H1 (cell line): ENCODE measurements at regions not wholly inside any gene's neighbourhood (a gene's known extent, or its start where the extent isn't known, plus 50 kb on each side); places are given as distances from the start of the nearest gene placed in this dataset.

ENCODE experiments used
- CTCF ChIA-PET: fragments of 300-600 bp; sonication (Branson Sonifier 250); formaldehyde crosslinking; loops from one replicate; lab custom pipeline; 2021; ENCODE audit not compliant: partially characterized antibody; lab: Charles Lee
- POLR2A ChIA-PET: fragments of 300-600 bp; sonication (Branson Sonifier 250); formaldehyde crosslinking; loops from one replicate; lab custom pipeline; 2021; ENCODE audit warnings: inconsistent platforms; ENCODE audit not compliant: partially characterized antibody; lab: Charles Lee
- DNase-seq, 2 experiments: peaks; one replicate each; pipeline versions ENCODE4 v3.0.0 to v3.0.0-alpha.2; 2010 to 2022; ENCODE audit warnings: low spot score in 2 of 2, low read depth in 1 of 2, mixed read lengths in 1 of 2
- FAIRE-seq: peaks from 2 replicates; lab custom pipeline; 2011; peaks lifted over from hg19 to GRCh38; lab: Jason Lieb, UNC
- H2AFZ ChIP-seq: 2 replicates; pipeline ENCODE4 v1.8.1; 2012; ENCODE audit warnings: low read length, inconsistent platforms
- H2AK5ac ChIP-seq: 2 replicates; pipeline ENCODE4 v1.6.1; 2013; ENCODE audit warnings: low read depth, low read length
- H2BK120ac ChIP-seq: replicated peaks from 2 replicates; pipeline ENCODE3; 2013; ENCODE audit warnings: low read depth, low read length, inconsistent platforms
- H2BK12ac ChIP-seq: 2 replicates; pipeline ENCODE4 v1.6.1; 2013; ENCODE audit warnings: low read depth, low read length
- H2BK15ac ChIP-seq: 2 replicates; pipeline ENCODE4 v1.6.1; 2013; ENCODE audit warnings: low read length
- H2BK20ac ChIP-seq: 2 replicates; pipeline ENCODE4 v1.6.1; 2013; ENCODE audit warnings: low read length
- H2BK5ac ChIP-seq: 2 replicates; pipeline ENCODE4 v1.6.1; 2013; ENCODE audit warnings: low read depth, low read length
- H3K14ac ChIP-seq: 2 replicates; pipeline ENCODE4 v1.6.1; 2013; ENCODE audit warnings: inconsistent platforms; ENCODE audit not compliant: insufficient read length
- H3K18ac ChIP-seq: 2 replicates; pipeline ENCODE4 v1.6.1; 2013; ENCODE audit warnings: low read length; ENCODE audit errors: extremely low read depth
- H3K23ac ChIP-seq: 2 replicates; pipeline ENCODE4 v1.6.1; 2013; ENCODE audit warnings: inconsistent platforms; ENCODE audit not compliant: insufficient read length
- H3K23me2 ChIP-seq: 2 replicates; pipeline ENCODE4 v1.6.1; 2013; ENCODE audit warnings: low read depth, low read length
- H3K27ac ChIP-seq: 2 replicates; pipeline ENCODE4 v1.6.1; 2011; ENCODE audit warnings: low read depth, low read length, inconsistent platforms
- H3K27me3 ChIP-seq, 4 experiments: replicated peaks in 1 of 4; 1 replicate in 1 of 4; 2 replicates in 3 of 4; pipeline versions ENCODE4 v1.6.1 to v1.8.1; 2011 to 2013; ENCODE audit warnings: low read length in 3 of 4, mild to moderate bottlenecking in 3 of 4, inconsistent platforms in 2 of 4, mixed read lengths in 2 of 4, moderate library complexity in 1 of 4; ENCODE audit not compliant: control insufficient read depth in 3 of 4, insufficient read depth in 3 of 4; ENCODE audit errors: extremely low read depth in 1 of 4
- H3K36me3 ChIP-seq, 4 experiments: 2 replicates each; pipeline versions ENCODE4 v1.6.1 to v1.8.1; 2011 to 2013; ENCODE audit warnings: mild to moderate bottlenecking in 4 of 4, low read length in 3 of 4, moderate library complexity in 2 of 4, control low read depth in 1 of 4, inconsistent platforms in 1 of 4; ENCODE audit not compliant: insufficient read depth in 4 of 4, control insufficient read depth in 2 of 4
- H3K4ac ChIP-seq: replicated peaks from 2 replicates; pipeline ENCODE3; 2013; ENCODE audit warnings: low read length, low read depth, mixed read lengths, inconsistent platforms; ENCODE audit not compliant: insufficient read length
- H3K4me1 ChIP-seq, 4 experiments: replicated peaks in 1 of 4; 1 replicate in 1 of 4; 2 replicates in 3 of 4; pipeline versions ENCODE4 v1.6.1 to v1.8.1; 2011 to 2013; ENCODE audit warnings: low read length in 3 of 4, inconsistent platforms in 2 of 4, mixed read lengths in 1 of 4; ENCODE audit not compliant: insufficient read depth in 4 of 4, control insufficient read depth in 3 of 4
- H3K4me2 ChIP-seq, 2 experiments: 2 replicates each; pipeline versions ENCODE4 v1.6.1 to v1.8.1; 2011 to 2013; ENCODE audit warnings: low read depth in 2 of 2, low read length in 2 of 2, control low read depth in 1 of 2, inconsistent platforms in 1 of 2, mild to moderate bottlenecking in 1 of 2; ENCODE audit not compliant: insufficient read depth in 1 of 2
- H3K4me3 ChIP-seq, 4 experiments: fragments of 200-600, 300-600 bp in 1 of 4; sonication (generic), shearing (Covaris generic), sonication (Bioruptor Twin) in 1 of 4; 2 replicates each; pipeline versions ENCODE4 v1.5.1 to v1.8.1; 2011 to 2016; ENCODE audit warnings: low read length in 4 of 4, low read depth in 3 of 4, control low read depth in 2 of 4, inconsistent platforms in 2 of 4, mild to moderate bottlenecking in 2 of 4, mixed read lengths in 1 of 4, moderate library complexity in 1 of 4; ENCODE audit not compliant: insufficient read depth in 2 of 4; ENCODE audit errors: extremely low read depth in 1 of 4
- H3K56ac ChIP-seq: replicated peaks from 2 replicates; pipeline ENCODE3; 2013; ENCODE audit warnings: low read depth, mild to moderate bottlenecking, mixed read lengths, low read length, inconsistent platforms; ENCODE audit not compliant: insufficient read length
- H3K79me1 ChIP-seq: 2 replicates; pipeline ENCODE4 v1.6.1; 2013; ENCODE audit warnings: low read depth, low read length, control low read depth
- H3K79me2 ChIP-seq, 2 experiments: 2 replicates each; pipeline versions ENCODE4 v1.6.1 to v1.8.1; 2012 to 2013; ENCODE audit warnings: low read length in 2 of 2, mild to moderate bottlenecking in 2 of 2, inconsistent platforms in 1 of 2; ENCODE audit not compliant: insufficient read depth in 2 of 2, control insufficient read depth in 1 of 2
- H3K9ac ChIP-seq, 4 experiments: replicated peaks in 1 of 4; 1 replicate in 1 of 4; 2 replicates in 3 of 4; pipeline versions ENCODE4 v1.6.1 to v1.8.1; 2011 to 2013; ENCODE audit warnings: low read depth in 3 of 4, low read length in 3 of 4, control low read depth in 2 of 4, mild to moderate bottlenecking in 2 of 4, moderate library complexity in 2 of 4, inconsistent platforms in 1 of 4; ENCODE audit errors: extremely low read depth in 1 of 4
- H3K9me3 ChIP-seq, 2 experiments: 2 replicates each; pipeline versions ENCODE4 v1.6.1 to v1.8.1; 2012 to 2013; ENCODE audit warnings: mild to moderate bottlenecking in 2 of 2, moderate library complexity in 2 of 2, control low read depth in 1 of 2, inconsistent platforms in 1 of 2, low read depth in 1 of 2, low read length in 1 of 2, mixed read lengths in 1 of 2; ENCODE audit not compliant: insufficient read depth in 2 of 2
- H4K20me1 ChIP-seq, 2 experiments: replicated peaks in 1 of 2; 2 replicates each; pipeline versions ENCODE3 to v1.8.1; 2011 to 2013; ENCODE audit warnings: inconsistent platforms in 2 of 2, low read length in 2 of 2, mild to moderate bottlenecking in 1 of 2; ENCODE audit not compliant: insufficient read depth in 2 of 2, control insufficient read depth in 1 of 2
- H4K5ac ChIP-seq: 2 replicates; pipeline ENCODE4 v1.6.1; 2013; ENCODE audit warnings: low read length, low read depth, mixed read lengths, inconsistent platforms; ENCODE audit not compliant: insufficient read length
- H4K8ac ChIP-seq: 2 replicates; pipeline ENCODE4 v1.8.0; 2013; ENCODE audit warnings: mild to moderate bottlenecking, moderate library complexity, low read length, inconsistent platforms; ENCODE audit not compliant: insufficient read depth; ENCODE audit errors: extremely low read depth
- H4K91ac ChIP-seq: replicated peaks from 2 replicates; pipeline ENCODE3; 2013; ENCODE audit warnings: low read length, mixed read lengths, inconsistent platforms; ENCODE audit not compliant: insufficient read length
- ASH2L ChIP-seq: fragments of 200-600, 300-600 bp; sonication (generic); IDR thresholded peaks from one replicate; pipeline ENCODE4 v1.7.1; 2017; ENCODE audit warnings: low read length
- BRCA1 ChIP-seq: IDR thresholded peaks from 2 replicates; pipeline ENCODE4 v1.6.1; 2012; ENCODE audit warnings: low read depth, low read length, improper control_type of control experiment
- POLR2A ChIP-seq, 2 experiments: IDR thresholded peaks; 1 replicate in 1 of 2; 2 replicates in 1 of 2; pipeline ENCODE4 v1.6.1; 2011; ENCODE audit warnings: low read depth in 2 of 2, low read length in 2 of 2, mild to moderate bottlenecking in 2 of 2; ENCODE audit errors: control extremely low read depth in 1 of 2
- RBBP5 ChIP-seq: IDR thresholded peaks from 2 replicates; pipeline ENCODE4 v1.7.1; 2012; ENCODE audit warnings: low read depth, mild to moderate bottlenecking, inconsistent platforms, low read length, moderate library complexity, borderline replicate concordance
- SIRT6 ChIP-seq: IDR thresholded peaks from one replicate; pipeline ENCODE4 v1.7.1; 2012; ENCODE audit warnings: low read length, inconsistent platforms
- whole genome bisulfite sequencing, 2 experiments: shearing (Covaris generic) in 1 of 2; methylation state at CpG; one replicate each; pipeline versions ENCODE4 v1.1.6 to v1.1.7; 2013 to 2015; ENCODE audit warnings: low lambda C conversion rate in 2 of 2, mixed read lengths in 2 of 2, inconsistent platforms in 1 of 2, low coverage in 1 of 2, missing lambda C conversion rate in 1 of 2; ENCODE audit not compliant: insufficient replicate concordance in 2 of 2, insufficient coverage in 1 of 2, insufficient read length in 1 of 2; ENCODE audit errors: extremely low coverage in 1 of 2, missing lambda C conversion rate in 1 of 2; 5-methylcytosine and 5-hydroxymethylcytosine counted together

DNA sequence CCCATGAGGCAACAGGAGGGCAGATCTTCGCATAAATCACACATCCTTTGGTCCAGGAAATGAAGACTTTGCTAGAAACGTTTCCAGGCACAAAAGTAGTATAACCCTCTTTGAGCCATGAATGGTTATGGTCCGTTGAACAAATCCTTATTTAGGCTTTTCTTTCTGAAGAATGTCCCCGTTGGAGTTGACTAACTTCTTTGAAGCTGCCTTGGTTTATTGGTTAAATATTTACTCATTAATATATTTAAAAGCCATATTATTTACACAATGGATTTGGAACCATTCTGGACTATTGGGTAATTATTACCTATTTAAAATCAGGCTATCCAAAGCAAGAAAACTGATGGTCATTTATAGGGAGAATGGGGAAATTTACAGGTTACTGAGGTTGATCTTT is 347.6 kb upstream of the SLC30A5 start:
- Histone ChIP-seq H3K18ac (no peak overlapping the region), H4K91ac (no peak overlapping the region), H2BK120ac (no peak overlapping the region), H2AFZ (no peak overlapping the region), H3K27me3 (no peaks in the 10 kb centered on the region), H3K9me3 (no peaks in the 10 kb centered on the region), H3K23ac (no peak overlapping the region), H2AK5ac (no peak overlapping the region), H3K36me3 (no peaks in the 10 kb centered on the region), H4K5ac (no peak overlapping the region), H2BK12ac (no peak overlapping the region), H3K14ac (no peak overlapping the region), H4K20me1 (no peaks in the 10 kb centered on the region), H3K4me2 (no peak overlapping the region), H3K4me1 (peaks cover 0 to 5% (median 2%) of the 10 kb centered on the region in 4 experiments; a peak in 2 of 7 replicates), H3K27ac (no peak overlapping the region), H2BK5ac (no peak overlapping the region), H3K4me3 (no peak overlapping the region), H3K79me1 (no peaks in the 10 kb centered on the region), H3K4ac (no peak overlapping the region), H4K8ac (no peak overlapping the region), H3K56ac (no peak overlapping the region), H3K9ac (no peak overlapping the region), H3K23me2 (no peaks in the 10 kb centered on the region), H3K79me2 (no peaks in the 10 kb centered on the region), H2BK20ac (no peak overlapping the region), H2BK15ac (no peak overlapping the region)
- POLR2A ChIA-PET, result no interaction called here
- no peak for DNase-seq
- no peak for FAIRE-seq
- 95% methylated on average over 4 of the region's 4 CpGs; no CpG with 5 or more reads in 1 of the 2 experiments for WGBS, 2 experiments
- TF ChIP-seq ASH2L (no peak), SIRT6 (no peak), RBBP5 (no peak), POLR2A (IDR thresholded peaks at IDR 0.05; ENCODE audit: control extremely low read depth in 1 of 2, low read depth in 2 of 2, low read length in 2 of 2) (no peak), BRCA1 (no peak)
- CTCF ChIA-PET, result no interaction called here
